ENCODE measurements at regions not wholly inside any gene's neighbourhood (a gene's known extent, or its start where the extent isn't known, plus 50 kb on each side); places are given as distances from the start of the nearest gene placed in this dataset.

DNA sequence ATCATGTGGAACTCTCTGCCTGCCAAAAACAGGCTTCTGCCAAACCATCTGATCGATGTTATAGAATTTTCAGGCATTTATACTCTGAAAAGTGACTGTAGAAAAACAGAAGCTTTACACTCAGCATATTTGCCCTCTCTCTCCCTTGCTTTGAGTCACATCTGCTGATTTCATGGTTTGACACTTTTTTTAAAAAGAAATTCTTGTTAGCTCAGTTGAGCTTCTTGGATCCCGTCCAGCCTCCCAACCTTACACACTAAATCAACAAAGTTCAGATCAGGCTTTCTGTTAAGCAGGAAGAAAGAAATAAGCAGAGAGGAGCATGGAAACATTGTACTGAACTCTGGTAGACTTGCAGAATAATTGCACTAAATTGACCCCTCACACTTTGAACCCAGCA lies 193.6 kb upstream of the SEL1L start:
- H3K4me3 ChIP-seq (ENCODE audit: low read length), result no peak overlapping the region
- H3K27ac ChIP-seq (ENCODE audit: low read length), result no peak overlapping the region
- Mint-ChIP-seq H3K36me3 (no peaks in the 10 kb centered on the region), H3K9me3 (peaks cover 4 to 9% of the 10 kb centered on the region in 2 donors), H3K27ac (no peak overlapping the region), H3K4me1 (no peaks in the 10 kb centered on the region), H3K4me3 (no peak overlapping the region), H3K27me3 (ENCODE audit: low read depth in 2 of 2) (no peaks in the 10 kb centered on the region)
- no peak for ATAC-seq
- H3K27me3 ChIP-seq (ENCODE audit: control insufficient read depth, insufficient read depth, low read length), result no peaks in the 10 kb centered on the region
- intact Hi-C loops (cut with micrococcal nuclease), result no loop called here
- H3K36me3 ChIP-seq (ENCODE audit: control insufficient read depth, insufficient read depth, low read length), result no peaks in the 10 kb centered on the region
- no peak for DNase-seq
- no peaks in the 10 kb centered on the region for H3K9me3 ChIP-seq (ENCODE audit: control insufficient read depth, insufficient read depth, low read length)
- no peak for TF ChIP-seq CTCF (IDR thresholded peaks at IDR 0.05)
- H3K4me1 ChIP-seq (ENCODE audit: control insufficient read depth, insufficient read depth, low read length), result no peaks in the 10 kb centered on the region
- WGBS (ENCODE audit: insufficient coverage), result 0% methylated on average over 1 of the region's 2 CpGs

GRCh38 chr14:81728447-81728846 lies 194.8 kb upstream of the SEL1L start:
- intact Hi-C loops (cut with micrococcal nuclease), result no loop called here
- H3K9me3 ChIP-seq (ENCODE audit: control insufficient read depth, insufficient read depth, low read length), result no peaks in the 10 kb centered on the region
- H3K27me3 ChIP-seq (ENCODE audit: control insufficient read depth, insufficient read depth, low read length), result no peaks in the 10 kb centered on the region
- no peak for ATAC-seq
- Mint-ChIP-seq H3K36me3 (no peaks in the 10 kb centered on the region), H3K4me1 (no peaks in the 10 kb centered on the region), H3K27me3 (ENCODE audit: low read depth in 2 of 2) (no peaks in the 10 kb centered on the region), H3K27ac (no peak overlapping the region), H3K4me3 (no peak overlapping the region), H3K9me3 (peaks cover 4% of the 10 kb centered on the region in 2 donors)
- no peak for TF ChIP-seq CTCF (IDR thresholded peaks at IDR 0.05)
- H3K4me1 ChIP-seq (ENCODE audit: control insufficient read depth, insufficient read depth, low read length), result no peaks in the 10 kb centered on the region
- no peak overlapping the region for H3K27ac ChIP-seq (ENCODE audit: low read length)
- 73% methylated on average over 2 of the region's 2 CpGs for WGBS (ENCODE audit: insufficient coverage)
- no peak overlapping the region for H3K4me3 ChIP-seq (ENCODE audit: low read length)
- DNase-seq, result no peak
- H3K36me3 ChIP-seq (ENCODE audit: control insufficient read depth, insufficient read depth, low read length), result no peaks in the 10 kb centered on the region

GRCh38 chr14:81729622-81730021 lies 196.0 kb upstream of the SEL1L start:
- Mint-ChIP-seq H3K4me1 (no peaks in the 10 kb centered on the region), H3K27ac (no peak overlapping the region), H3K27me3 (ENCODE audit: low read depth in 2 of 2) (no peaks in the 10 kb centered on the region), H3K4me3 (no peak overlapping the region), H3K36me3 (no peaks in the 10 kb centered on the region), H3K9me3 (peaks cover 4 to 6% of the 10 kb centered on the region in 2 donors)
- no peak for TF ChIP-seq CTCF (IDR thresholded peaks at IDR 0.05)
- no peak overlapping the region for H3K27ac ChIP-seq (ENCODE audit: low read length)
- no peaks in the 10 kb centered on the region for H3K9me3 ChIP-seq (ENCODE audit: control insufficient read depth, insufficient read depth, low read length)
- no peaks in the 10 kb centered on the region for H3K4me1 ChIP-seq (ENCODE audit: control insufficient read depth, insufficient read depth, low read length)
- no peaks in the 10 kb centered on the region for H3K36me3 ChIP-seq (ENCODE audit: control insufficient read depth, insufficient read depth, low read length)
- ATAC-seq (no peak), DNase-seq (no peak)
- 90% methylated on average over 3 of the region's 3 CpGs for WGBS (ENCODE audit: insufficient coverage)
- no peaks in the 10 kb centered on the region for H3K27me3 ChIP-seq (ENCODE audit: control insufficient read depth, insufficient read depth, low read length)
- intact Hi-C loops (cut with micrococcal nuclease), result no loop called here
- no peak overlapping the region for H3K4me3 ChIP-seq (ENCODE audit: low read length)

GRCh38 chr14:81737938-81738337 lies 204.3 kb upstream of the SEL1L start:
- DNase-seq (no peak), ATAC-seq (no peak)
- no peak overlapping the region for H3K4me3 ChIP-seq (ENCODE audit: low read length)
- no peaks in the 10 kb centered on the region for H3K27me3 ChIP-seq (ENCODE audit: control insufficient read depth, insufficient read depth, low read length)
- H3K9me3 ChIP-seq (ENCODE audit: control insufficient read depth, insufficient read depth, low read length), result no peaks in the 10 kb centered on the region
- no peaks in the 10 kb centered on the region for H3K36me3 ChIP-seq (ENCODE audit: control insufficient read depth, insufficient read depth, low read length)
- no peaks in the 10 kb centered on the region for H3K27me3 Mint-ChIP-seq (ENCODE audit: low read depth in 2 of 2)
- intact Hi-C loops (cut with micrococcal nuclease), result no loop called here
- no peak overlapping the region for H3K27ac ChIP-seq (ENCODE audit: low read length)
- H3K27ac Mint-ChIP-seq, result no peak overlapping the region
- no peak overlapping the region for H3K4me3 Mint-ChIP-seq
- TF ChIP-seq CTCF (IDR thresholded peaks at IDR 0.05), result no peak
- H3K4me1 ChIP-seq (ENCODE audit: control insufficient read depth, insufficient read depth, low read length), result no peaks in the 10 kb centered on the region
- 93% methylated on average over 1 of the region's 2 CpGs for whole genome bisulfite sequencing (ENCODE audit: insufficient coverage)
- no peaks in the 10 kb centered on the region for H3K4me1 Mint-ChIP-seq
- peaks cover 8 to 10% of the 10 kb centered on the region in 2 donors for H3K9me3 Mint-ChIP-seq
- no peaks in the 10 kb centered on the region for H3K36me3 Mint-ChIP-seq

Measured in natural killer cell (primary cell).